Heart right ventricle (tissue), 16 donors: ENCODE measurements at regions not wholly inside any gene's neighbourhood (a gene's known extent, or its start where the extent isn't known, plus 50 kb on each side); places are given as distances from the start of the nearest gene placed in this dataset.

Source experiments
- ATAC-seq, 8 donors: fragments of 200-7000 bp; cut with Tn5 transposase; one replicate each; pipeline ENCODE4 v1.9.1; 2020; ENCODE audit warnings: mild to moderate bottlenecking in 8 of 8, moderate library complexity in 8 of 8, moderate number of reproducible peaks in 1 of 8
- DNase-seq, 2 donors: peaks; one replicate each; pipeline ENCODE4 v3.0.0-alpha.2; 2020
- H3K27ac ChIP-seq, 10 donors: fragments of 200-600 bp; sonication (generic) in 2 of 10; one replicate each; pipeline versions ENCODE4 v1.5.0 to v1.8.0; 2020 to 2022; ENCODE audit warnings: mild to moderate bottlenecking in 3 of 10
- H3K27me3 ChIP-seq, 7 donors: fragments of 200-600 bp; one replicate each; pipeline ENCODE4 v1.8.0; 2021 to 2022; ENCODE audit warnings: mild to moderate bottlenecking in 2 of 7
- H3K36me3 ChIP-seq, 9 donors: fragments of 200-600 bp; sonication (generic) in 1 of 9; one replicate each; pipeline versions ENCODE4 v1.5.0 to v1.8.0; 2020 to 2022; ENCODE audit warnings: mild to moderate bottlenecking in 2 of 9
- H3K4me1 ChIP-seq, 9 donors: fragments of 200-600 bp; sonication (generic) in 1 of 9; one replicate each; pipeline versions ENCODE4 v1.5.0 to v1.8.0; 2020 to 2022; ENCODE audit warnings: mild to moderate bottlenecking in 4 of 9
- H3K4me3 ChIP-seq, 10 donors: fragments of 200-600 bp; sonication (generic) in 2 of 10; one replicate each; pipeline versions ENCODE4 v1.5.0 to v1.8.0; 2020 to 2022; ENCODE audit warnings: mild to moderate bottlenecking in 7 of 10, moderate library complexity in 2 of 10
- H3K9me3 ChIP-seq, 11 donors: fragments of 200-600 bp in 10 of 11; sonication (generic) in 2 of 11; one replicate each; pipeline versions ENCODE4 v1.5.0 to v1.8.0; 2013 to 2022; ENCODE audit warnings: mild to moderate bottlenecking in 2 of 11, control low read depth in 1 of 11, moderate library complexity in 1 of 11
- WGBS, 2 donors: extraction: QIAGEN DNeasy Blood & Tissue Kit; methylation state at CpG; one replicate each; pipeline ENCODE4 v1.1.7; 2013; ENCODE audit warnings: inconsistent platforms in 1 of 2; 5-methylcytosine and 5-hydroxymethylcytosine counted together
- intact Hi-C, 10 donors: fragments of 100-400 bp; cut with DNase I; formaldehyde crosslinking; loops; one replicate each; pipeline versions ENCODE4 v1.11.1 to v1.14.2; 2022
- TF ChIP-seq, protein P1 (sequence below), 9 donors: fragments of 200-600 bp; sonication (generic) in 2 of 9; IDR thresholded peaks; one replicate each; pipeline versions ENCODE4 v1.5.0 to v1.8.0; 2021 to 2022; ENCODE audit warnings: antibody characterized with exemption in 9 of 9, mild to moderate bottlenecking in 5 of 9, moderate library complexity in 1 of 9
- donor health status: Arrhythmogenic right ventricular cardiomyopathy.
- donor health status: ischemic (EF 13 %, LVEDD 7.1; RV severe dilation, severe dysfunction).
- donor health status: healthy with polysubstance abuse.
- donor health status: DM: no; HTN: yes; CAD: no.
- donor health status: DM: no; HTN: no; CAD: no.
- donor health status: ischemic (EF 25% LVEDD 6.9; RV normal size, moderate dysfunction).
- donor health status: ischemic (EF 25% LVEDD 5.7; RV mildly dilated, moderate dysfunction).
- donor health status: healthy.
- donor health status: DM: yes; HTN: yes; CAD: no.
- donor health status: Ischemic cardiomyopathy.
- donor health status: ischemic (EF 35%, LVEDD 5.7; RV mildly dilated, moderate dysfunction).
- donor health status: nonischemic (EF 11% LVEDD 7.7; RV severe dilation, severe dysfunction).
- donor health status: DM: yes; HTN: yes; CAD: no.
- donor health status: PGD.
- donor health status: ischemic (EF 29% LVEDD 5.4; RV normal size, mild dysfunction).
- donor health status: nonischemic (EF 23%, LVEDD 6.1; RV moderate dilation, normal function).

DNA sequence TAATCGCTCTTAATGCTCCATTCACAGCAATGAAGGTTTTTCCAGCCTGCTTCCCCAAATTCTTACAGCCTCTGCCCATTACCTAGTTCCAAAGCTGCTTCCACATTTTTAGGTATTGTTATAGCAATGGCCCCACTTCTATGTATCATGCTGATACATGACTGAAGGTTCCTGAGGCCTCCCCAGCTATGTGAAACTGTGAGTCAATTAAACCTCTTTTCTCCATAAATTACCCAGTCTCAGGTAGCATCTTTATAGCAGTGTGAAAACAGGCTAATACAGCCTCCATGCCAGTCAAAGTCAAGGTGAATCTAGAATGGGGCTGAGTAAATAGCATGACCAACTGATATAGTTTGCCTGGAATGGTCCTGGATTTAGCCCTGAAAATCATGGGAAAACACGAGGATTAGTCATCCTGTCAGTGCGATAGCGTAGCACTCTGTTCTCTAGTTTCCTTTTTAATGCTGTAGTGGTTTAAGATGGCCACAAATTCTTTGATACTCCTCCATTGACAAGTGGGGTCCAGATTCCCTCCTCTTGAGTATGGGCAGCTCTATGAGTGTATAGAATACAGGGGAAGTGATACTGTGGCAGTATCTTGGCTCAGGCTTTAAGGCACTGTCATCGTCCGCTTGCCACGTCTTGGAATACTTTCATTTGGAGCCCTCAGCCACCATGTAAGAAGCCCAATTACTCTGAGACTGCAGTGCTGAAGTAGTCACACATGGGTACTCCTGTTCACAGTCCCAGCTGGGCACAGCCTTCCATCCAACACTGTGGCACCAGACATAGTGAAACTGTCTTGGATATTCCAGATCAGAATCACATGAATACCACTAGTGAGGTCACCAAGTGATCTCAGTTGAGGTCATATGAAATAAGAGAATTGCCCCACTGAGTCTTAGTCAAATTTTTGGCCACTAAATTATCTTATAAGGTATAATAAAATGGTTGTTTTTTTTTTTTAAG lies 94.0 kb upstream of the PLCL2 start:
- TF ChIP-seq, protein P1, sequence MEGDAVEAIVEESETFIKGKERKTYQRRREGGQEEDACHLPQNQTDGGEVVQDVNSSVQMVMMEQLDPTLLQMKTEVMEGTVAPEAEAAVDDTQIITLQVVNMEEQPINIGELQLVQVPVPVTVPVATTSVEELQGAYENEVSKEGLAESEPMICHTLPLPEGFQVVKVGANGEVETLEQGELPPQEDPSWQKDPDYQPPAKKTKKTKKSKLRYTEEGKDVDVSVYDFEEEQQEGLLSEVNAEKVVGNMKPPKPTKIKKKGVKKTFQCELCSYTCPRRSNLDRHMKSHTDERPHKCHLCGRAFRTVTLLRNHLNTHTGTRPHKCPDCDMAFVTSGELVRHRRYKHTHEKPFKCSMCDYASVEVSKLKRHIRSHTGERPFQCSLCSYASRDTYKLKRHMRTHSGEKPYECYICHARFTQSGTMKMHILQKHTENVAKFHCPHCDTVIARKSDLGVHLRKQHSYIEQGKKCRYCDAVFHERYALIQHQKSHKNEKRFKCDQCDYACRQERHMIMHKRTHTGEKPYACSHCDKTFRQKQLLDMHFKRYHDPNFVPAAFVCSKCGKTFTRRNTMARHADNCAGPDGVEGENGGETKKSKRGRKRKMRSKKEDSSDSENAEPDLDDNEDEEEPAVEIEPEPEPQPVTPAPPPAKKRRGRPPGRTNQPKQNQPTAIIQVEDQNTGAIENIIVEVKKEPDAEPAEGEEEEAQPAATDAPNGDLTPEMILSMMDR (IDR thresholded peaks at IDR 0.05) = no peak
- H3K36me3 ChIP-seq = no peaks in the 10 kb centered on the region
- no peak overlapping the region for H3K27ac ChIP-seq
- 94 to 96% methylated on average over 7 of the region's 7 CpGs for WGBS, 2 donors
- peak in 1 of 8 donors; percentile 22 for ATAC-seq
- H3K4me3 ChIP-seq = no peak overlapping the region
- intact Hi-C loops = no loop called here
- DNase-seq = no peak
- peaks cover 0 to 18% (median 7%) of the 10 kb centered on the region in 9 donors for H3K4me1 ChIP-seq
- peaks cover 0 to 15% (median 0%) of the 10 kb centered on the region in 11 donors for H3K9me3 ChIP-seq
- H3K27me3 ChIP-seq = no peaks in the 10 kb centered on the region

DNA sequence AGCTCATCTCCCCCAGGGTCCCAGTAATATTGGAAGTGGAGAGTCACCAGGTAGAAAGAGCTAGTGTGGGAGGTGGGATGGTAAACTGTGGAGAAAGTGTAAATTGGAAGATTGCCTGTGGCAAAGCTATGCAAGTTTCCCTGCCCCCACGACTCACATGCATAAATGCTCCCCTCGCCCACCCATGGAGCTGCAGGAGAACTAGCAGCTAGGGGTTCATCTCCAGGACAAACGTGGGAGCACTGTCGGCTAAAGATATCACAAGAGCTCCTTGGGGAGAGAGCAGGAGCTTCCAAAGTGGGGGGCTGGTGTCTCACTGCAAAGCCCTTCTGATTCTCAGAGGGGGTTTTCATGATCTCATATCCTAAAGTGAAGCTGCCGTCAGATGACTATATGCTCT lies 91.4 kb upstream of the PLCL2 start:
- TF ChIP-seq, protein P1 (IDR thresholded peaks at IDR 0.05) = no peak
- Histone ChIP-seq H3K36me3 (no peaks in the 10 kb centered on the region), H3K9me3 (peaks cover 0 to 16% (median 0%) of the 10 kb centered on the region in 11 donors), H3K4me1 (peaks cover 0 to 24% (median 7%) of the 10 kb centered on the region in 9 donors), H3K27ac (no peak overlapping the region), H3K27me3 (no peaks in the 10 kb centered on the region), H3K4me3 (no peak overlapping the region)
- intact Hi-C loops = no loop called here
- ATAC-seq (no peak), DNase-seq (no peak)
- WGBS, 2 donors = 62 to 71% methylated on average over 5 of the region's 5 CpGs

DNA sequence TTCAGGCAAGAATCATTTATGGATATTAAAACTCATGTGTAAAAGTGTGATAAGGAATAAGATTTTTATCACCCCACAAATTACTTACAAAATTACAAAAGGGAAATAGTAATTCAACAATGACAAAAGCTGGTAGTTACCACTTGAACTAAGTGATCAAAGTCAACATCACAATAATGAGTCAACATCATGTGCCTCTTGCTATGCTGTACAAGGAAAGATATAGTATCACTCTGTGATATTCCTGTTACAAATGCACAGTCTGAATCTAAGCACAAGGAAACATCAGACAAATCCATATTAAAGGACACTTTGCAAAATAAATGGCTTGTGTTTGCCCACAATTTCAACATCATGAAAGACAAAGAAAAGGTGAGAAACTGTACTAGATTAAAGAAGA lies 90.5 kb upstream of the PLCL2 start:
- TF ChIP-seq, protein P1 (IDR thresholded peaks at IDR 0.05) = no peak

DNA sequence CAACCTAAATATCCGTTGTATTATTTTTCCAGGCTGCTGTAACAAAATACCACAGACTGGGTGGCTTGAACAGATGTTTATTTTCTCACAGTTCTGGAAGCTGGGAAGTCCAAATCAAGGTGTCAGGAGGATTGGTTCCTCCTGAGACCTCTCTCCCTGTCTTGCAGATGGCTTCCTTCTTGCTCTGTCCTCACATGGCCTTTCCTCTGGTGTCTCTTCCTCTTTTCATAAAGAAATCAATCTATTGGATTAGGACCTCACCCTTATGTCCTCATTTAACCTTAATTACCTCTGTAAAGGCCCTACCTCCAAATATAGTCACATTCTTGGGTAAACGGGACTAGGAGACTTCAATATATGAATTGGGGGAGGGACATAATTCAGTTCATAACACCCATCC lies 89.2 kb upstream of the PLCL2 start:
- H3K36me3 ChIP-seq = no peaks in the 10 kb centered on the region
- WGBS, 2 donors = 51 to 64% methylated on average over 2 of the region's 2 CpGs
- H3K4me1 ChIP-seq = peaks cover 0 to 22% (median under 1%) of the 10 kb centered on the region in 9 donors
- H3K27me3 ChIP-seq = no peaks in the 10 kb centered on the region
- ATAC-seq = no peak
- no peak for DNase-seq
- intact Hi-C loops = no loop called here
- H3K27ac ChIP-seq = no peak overlapping the region
- H3K4me3 ChIP-seq = no peak overlapping the region
- H3K9me3 ChIP-seq = peaks cover 0 to 16% (median 0%) of the 10 kb centered on the region in 11 donors
- TF ChIP-seq, protein P1 (IDR thresholded peaks at IDR 0.05) = no peak

More for the DNA sequence above, 90.5 kb upstream of the PLCL2 start:
- Histone ChIP-seq H3K27me3 (no peaks in the 10 kb centered on the region), H3K27ac (no peak overlapping the region), H3K4me3 (no peak overlapping the region), H3K36me3 (no peaks in the 10 kb centered on the region), H3K4me1 (peaks cover 0 to 22% (median 7%) of the 10 kb centered on the region in 9 donors), H3K9me3 (peaks cover 0 to 16% (median 0%) of the 10 kb centered on the region in 11 donors)
- DNase-seq (no peak), ATAC-seq (no peak)
- intact Hi-C loops = no loop called here
